ENCODE measurements at regions not wholly inside any gene's neighbourhood (a gene's known extent, or its start where the extent isn't known, plus 50 kb on each side); places are given as distances from the start of the nearest gene placed in this dataset.

DNA sequence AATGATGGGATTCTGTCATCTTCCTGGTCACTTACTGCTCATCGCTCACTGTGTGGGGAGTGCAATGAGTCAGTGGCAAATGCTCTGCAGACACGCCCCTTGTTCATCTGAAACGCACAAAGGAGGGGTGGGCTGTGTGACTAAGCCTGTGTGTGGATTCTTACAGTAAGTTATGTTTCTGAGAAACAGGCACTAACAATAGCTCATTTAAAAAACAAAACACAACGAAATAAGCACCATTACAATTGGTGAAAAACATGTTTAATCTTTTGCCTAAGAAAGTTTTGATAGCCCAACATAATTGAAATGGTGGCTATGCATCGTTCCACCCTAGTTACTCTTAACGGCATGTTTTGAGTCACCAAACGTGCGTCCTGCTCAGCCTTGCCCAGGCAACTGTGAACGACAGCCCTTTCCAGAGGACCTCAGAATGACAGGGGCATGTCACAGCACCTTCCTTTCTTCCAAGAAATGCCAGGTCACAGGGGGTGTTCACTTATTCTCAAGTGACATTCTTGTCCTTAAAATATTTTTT, 118.4 kb upstream of the SGK1 start:
- H3K9ac ChIP-seq (ENCODE audit: low read depth, low read length, poor library complexity) = no peak overlapping the region
- H3K27me3 ChIP-seq (ENCODE audit: control insufficient read depth in 3 of 3, insufficient read depth in 3 of 3, low read depth in 1 of 3, low read length in 3 of 3) = no peaks in the 10 kb centered on the region
- H2BK5ac ChIP-seq (ENCODE audit: low read length) = no peak overlapping the region
- no peak overlapping the region for H2BK12ac ChIP-seq (ENCODE audit: low read length)
- no peak overlapping the region for H2BK120ac ChIP-seq (ENCODE audit: low read depth, low read length)
- no peak overlapping the region for H3K4me3 ChIP-seq (ENCODE audit: low read length in 2 of 2)
- no peak overlapping the region for H3K4me2 ChIP-seq (ENCODE audit: insufficient read depth, low read length, poor library complexity, severe bottlenecking)
- no peak overlapping the region for H3K4ac ChIP-seq (ENCODE audit: low read length)
- H4K91ac ChIP-seq (ENCODE audit: low read depth, low read length, poor library complexity) = no peak overlapping the region
- H3K18ac ChIP-seq (ENCODE audit: low read length) = no peak overlapping the region
- H2AK5ac ChIP-seq (ENCODE audit: low read depth, low read length) = no peak overlapping the region
- peaks cover 4 to 6% of the 10 kb centered on the region in 2 donors for H3K4me1 ChIP-seq (ENCODE audit: control insufficient read depth in 2 of 2, insufficient read depth in 1 of 2, low read depth in 1 of 2, low read length in 2 of 2)
- H3K36me3 ChIP-seq (replicated peaks in 1 of 2; ENCODE audit: control insufficient read depth in 2 of 2, insufficient read depth in 2 of 2, low read length in 2 of 2) = no peaks in the 10 kb centered on the region
- DNase-seq (ENCODE audit: low spot score) = no peak
- H3K9me3 ChIP-seq (replicated peaks in 1 of 2; ENCODE audit: control insufficient read depth in 2 of 2, insufficient read depth in 1 of 2, low read depth in 1 of 2, low read length in 2 of 2) = no peaks in the 10 kb centered on the region
- H3K79me1 ChIP-seq (ENCODE audit: low read depth, low read length) = no peaks in the 10 kb centered on the region
- WGBS, 2 donors (ENCODE audit: extremely low coverage in 2 of 2, insufficient read length in 2 of 2, insufficient replicate concordance in 1 of 2) = no CpG with 5 or more reads among the region's 9 CpGs
- H2AFZ ChIP-seq (ENCODE audit: low read length) = peak overlapping the region; percentile 56
- H3K27ac ChIP-seq (replicated peaks; ENCODE audit: low read length) = no peak overlapping the region
- no peak overlapping the region for H3K14ac ChIP-seq (ENCODE audit: low read length)
- H3K23ac ChIP-seq (ENCODE audit: low read depth, low read length, poor library complexity) = no peak overlapping the region
- no peak overlapping the region for H2BK15ac ChIP-seq (ENCODE audit: low read length)
- no peak overlapping the region for H4K8ac ChIP-seq (ENCODE audit: low read depth, low read length)

DNA sequence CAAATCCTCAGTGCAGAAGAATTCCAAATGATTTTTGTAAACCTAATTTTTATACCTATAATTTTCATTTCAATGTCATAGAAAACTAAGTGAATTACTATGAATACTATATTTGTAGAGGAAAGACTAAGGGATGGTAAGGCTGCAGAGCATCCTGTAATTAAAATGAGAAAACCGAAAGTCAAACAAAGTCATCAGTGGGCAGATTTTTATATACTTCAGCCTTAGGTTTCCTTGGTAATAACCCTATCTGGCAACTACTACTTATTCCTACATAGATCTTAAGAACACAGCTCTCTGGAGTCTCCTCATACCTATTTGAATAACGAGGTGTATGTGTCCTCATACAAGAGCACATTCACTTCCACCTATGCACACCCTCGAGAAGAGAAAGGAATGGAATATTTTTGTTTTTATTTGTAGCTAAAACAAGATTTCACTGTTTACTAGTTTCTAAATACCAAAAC, 117.9 kb upstream of the SGK1 start:
- H3K4ac ChIP-seq (ENCODE audit: low read length) = no peak overlapping the region
- no peaks in the 10 kb centered on the region for H3K79me1 ChIP-seq (ENCODE audit: low read depth, low read length)
- H2AK5ac ChIP-seq (ENCODE audit: low read depth, low read length) = no peak overlapping the region
- no peak overlapping the region for H2BK120ac ChIP-seq (ENCODE audit: low read depth, low read length)
- no peak for DNase-seq (ENCODE audit: low spot score)
- no peak overlapping the region for H3K23ac ChIP-seq (ENCODE audit: low read depth, low read length, poor library complexity)
- H3K36me3 ChIP-seq (replicated peaks in 1 of 2; ENCODE audit: control insufficient read depth in 2 of 2, insufficient read depth in 2 of 2, low read length in 2 of 2) = no peaks in the 10 kb centered on the region
- no peak overlapping the region for H2BK5ac ChIP-seq (ENCODE audit: low read length)
- H4K8ac ChIP-seq (ENCODE audit: low read depth, low read length) = no peak overlapping the region
- whole genome bisulfite sequencing, 2 donors (ENCODE audit: extremely low coverage in 2 of 2, insufficient read length in 2 of 2, insufficient replicate concordance in 1 of 2) = no CpG with 5 or more reads among the region's 3 CpGs
- no peak overlapping the region for H3K27ac ChIP-seq (replicated peaks; ENCODE audit: low read length)
- H3K14ac ChIP-seq (ENCODE audit: low read length) = no peak overlapping the region
- no peak overlapping the region for H3K4me2 ChIP-seq (ENCODE audit: insufficient read depth, low read length, poor library complexity, severe bottlenecking)
- H3K9me3 ChIP-seq (replicated peaks in 1 of 2; ENCODE audit: control insufficient read depth in 2 of 2, insufficient read depth in 1 of 2, low read depth in 1 of 2, low read length in 2 of 2) = no peaks in the 10 kb centered on the region
- H3K18ac ChIP-seq (ENCODE audit: low read length) = no peak overlapping the region
- no peaks in the 10 kb centered on the region for H3K27me3 ChIP-seq (ENCODE audit: control insufficient read depth in 3 of 3, insufficient read depth in 3 of 3, low read depth in 1 of 3, low read length in 3 of 3)
- H4K91ac ChIP-seq (ENCODE audit: low read depth, low read length, poor library complexity) = no peak overlapping the region
- H3K4me1 ChIP-seq (ENCODE audit: control insufficient read depth in 2 of 2, insufficient read depth in 1 of 2, low read depth in 1 of 2, low read length in 2 of 2) = peaks cover 4 to 6% of the 10 kb centered on the region in 2 donors
- no peak overlapping the region for H3K4me3 ChIP-seq (ENCODE audit: low read length in 2 of 2)
- peak overlapping the region; percentile 56 for H2AFZ ChIP-seq (ENCODE audit: low read length)
- no peak overlapping the region for H3K9ac ChIP-seq (ENCODE audit: low read depth, low read length, poor library complexity)
- no peak overlapping the region for H2BK15ac ChIP-seq (ENCODE audit: low read length)
- H2BK12ac ChIP-seq (ENCODE audit: low read length) = no peak overlapping the region

DNA sequence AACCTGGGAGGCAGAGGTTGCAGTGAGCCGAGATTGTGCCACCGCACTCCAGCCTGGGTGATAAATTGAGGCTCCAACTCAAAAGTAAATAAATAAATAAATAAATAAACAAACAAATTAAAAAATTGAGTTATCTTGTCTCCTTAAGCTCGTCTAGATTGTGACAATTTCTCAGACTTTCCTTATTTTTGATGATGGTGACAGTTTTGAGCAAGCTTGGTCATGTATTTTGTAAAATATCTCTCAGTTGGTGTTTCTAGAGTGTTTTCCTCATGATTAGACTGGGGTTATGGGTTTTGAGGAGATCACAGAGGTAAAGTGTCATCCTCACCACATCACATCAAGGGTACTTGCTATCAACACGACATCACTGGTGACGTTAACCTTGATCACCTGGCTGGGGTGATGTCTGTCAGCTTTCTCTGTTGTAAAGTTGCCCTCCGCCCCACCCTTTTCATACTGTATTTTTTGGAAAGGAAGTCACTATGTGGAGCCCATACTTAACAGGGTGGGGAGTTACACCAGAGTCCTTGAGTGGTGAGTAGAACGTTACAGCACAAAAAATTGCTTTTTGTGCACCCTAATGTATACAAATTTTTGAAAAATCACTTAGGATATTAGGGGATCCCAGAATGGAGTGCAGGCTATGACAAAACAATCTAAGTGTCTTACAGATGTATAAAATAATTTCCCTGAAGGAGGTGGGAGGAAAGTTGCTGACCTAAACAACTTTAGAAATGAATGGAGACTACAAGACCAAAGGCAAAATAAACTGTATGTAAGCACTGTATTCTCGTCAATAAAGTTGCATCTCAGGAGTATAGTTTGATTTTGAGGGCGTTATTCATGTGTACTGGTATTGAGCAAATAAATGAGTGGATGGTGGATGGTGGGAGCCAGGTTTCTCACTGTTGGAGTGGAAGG, 116.4 kb upstream of the SGK1 start:
- H2BK120ac ChIP-seq (ENCODE audit: low read depth, low read length) = no peak overlapping the region
- no peak overlapping the region for H3K4me2 ChIP-seq (ENCODE audit: insufficient read depth, low read length, poor library complexity, severe bottlenecking)
- H3K9me3 ChIP-seq (replicated peaks in 1 of 2; ENCODE audit: control insufficient read depth in 2 of 2, insufficient read depth in 1 of 2, low read depth in 1 of 2, low read length in 2 of 2) = no peaks in the 10 kb centered on the region
- H3K4me1 ChIP-seq (ENCODE audit: control insufficient read depth in 2 of 2, insufficient read depth in 1 of 2, low read depth in 1 of 2, low read length in 2 of 2) = peaks cover 4 to 6% of the 10 kb centered on the region in 2 donors
- no peak overlapping the region for H2BK5ac ChIP-seq (ENCODE audit: low read length)
- H3K9ac ChIP-seq (ENCODE audit: low read depth, low read length, poor library complexity) = no peak overlapping the region
- no peak overlapping the region for H3K4ac ChIP-seq (ENCODE audit: low read length)
- DNase-seq (ENCODE audit: low spot score) = no peak
- no peak overlapping the region for H2BK15ac ChIP-seq (ENCODE audit: low read length)
- no peak overlapping the region for H3K18ac ChIP-seq (ENCODE audit: low read length)
- H3K27ac ChIP-seq (replicated peaks; ENCODE audit: low read length) = no peak overlapping the region
- no peak overlapping the region for H3K23ac ChIP-seq (ENCODE audit: low read depth, low read length, poor library complexity)
- H2AFZ ChIP-seq (ENCODE audit: low read length) = no peak overlapping the region
- no peak overlapping the region for H2AK5ac ChIP-seq (ENCODE audit: low read depth, low read length)
- H4K91ac ChIP-seq (ENCODE audit: low read depth, low read length, poor library complexity) = no peak overlapping the region
- no peaks in the 10 kb centered on the region for H3K36me3 ChIP-seq (replicated peaks in 1 of 2; ENCODE audit: control insufficient read depth in 2 of 2, insufficient read depth in 2 of 2, low read length in 2 of 2)
- WGBS, 2 donors (ENCODE audit: extremely low coverage in 2 of 2, insufficient read length in 2 of 2, insufficient replicate concordance in 1 of 2) = no CpG with 5 or more reads among the region's 9 CpGs
- H3K4me3 ChIP-seq (ENCODE audit: low read length in 2 of 2) = no peak overlapping the region
- no peaks in the 10 kb centered on the region for H3K79me1 ChIP-seq (ENCODE audit: low read depth, low read length)
- no peak overlapping the region for H3K14ac ChIP-seq (ENCODE audit: low read length)
- H2BK12ac ChIP-seq (ENCODE audit: low read length) = no peak overlapping the region
- no peaks in the 10 kb centered on the region for H3K27me3 ChIP-seq (ENCODE audit: control insufficient read depth in 3 of 3, insufficient read depth in 3 of 3, low read depth in 1 of 3, low read length in 3 of 3)
- no peak overlapping the region for H4K8ac ChIP-seq (ENCODE audit: low read depth, low read length)

DNA sequence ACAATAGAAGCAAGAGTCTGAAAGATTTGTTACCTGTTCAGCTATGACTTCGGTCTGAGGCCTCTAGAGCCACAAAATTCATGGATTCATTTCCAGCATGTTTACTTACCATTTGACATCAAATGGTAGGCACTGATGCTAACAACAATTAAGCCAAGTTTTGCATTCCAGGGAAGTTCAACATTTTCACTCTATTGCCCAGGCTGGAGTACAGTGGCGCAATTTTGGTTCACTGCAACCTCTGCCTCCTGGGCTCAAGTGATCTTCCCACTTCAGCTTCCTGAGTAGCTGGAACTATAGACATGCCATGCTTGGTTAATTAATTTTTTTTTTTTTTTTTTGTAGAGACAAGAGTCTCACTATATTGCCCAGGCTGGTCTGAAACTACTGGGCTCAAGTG, 114.1 kb upstream of the SGK1 start:
- Histone ChIP-seq H3K9ac (ENCODE audit: low read depth, low read length, poor library complexity) (no peak overlapping the region), H2AK5ac (ENCODE audit: low read depth, low read length) (no peak overlapping the region), H3K18ac (ENCODE audit: low read length) (no peak overlapping the region), H3K4me3 (ENCODE audit: low read length in 2 of 2) (no peak overlapping the region), H2BK120ac (ENCODE audit: low read depth, low read length) (no peak overlapping the region), H3K36me3 (replicated peaks in 1 of 2; ENCODE audit: control insufficient read depth in 2 of 2, insufficient read depth in 2 of 2, low read length in 2 of 2) (no peaks in the 10 kb centered on the region), H3K27me3 (ENCODE audit: control insufficient read depth in 3 of 3, insufficient read depth in 3 of 3, low read depth in 1 of 3, low read length in 3 of 3) (no peaks in the 10 kb centered on the region), H2BK12ac (ENCODE audit: low read length) (no peak overlapping the region), H3K9me3 (replicated peaks in 1 of 2; ENCODE audit: control insufficient read depth in 2 of 2, insufficient read depth in 1 of 2, low read depth in 1 of 2, low read length in 2 of 2) (no peaks in the 10 kb centered on the region), H2BK15ac (ENCODE audit: low read length) (no peak overlapping the region), H2AFZ (ENCODE audit: low read length) (no peak overlapping the region), H4K8ac (ENCODE audit: low read depth, low read length) (no peak overlapping the region), H3K23ac (ENCODE audit: low read depth, low read length, poor library complexity) (no peak overlapping the region), H3K79me1 (ENCODE audit: low read depth, low read length) (no peaks in the 10 kb centered on the region), H3K27ac (replicated peaks; ENCODE audit: low read length) (no peak overlapping the region), H3K14ac (ENCODE audit: low read length) (no peak overlapping the region), H3K4me1 (ENCODE audit: control insufficient read depth in 2 of 2, insufficient read depth in 1 of 2, low read depth in 1 of 2, low read length in 2 of 2) (peaks cover 3 to 6% of the 10 kb centered on the region in 2 donors), H3K4ac (ENCODE audit: low read length) (no peak overlapping the region), H4K91ac (ENCODE audit: low read depth, low read length, poor library complexity) (no peak overlapping the region), H3K4me2 (ENCODE audit: insufficient read depth, low read length, poor library complexity, severe bottlenecking) (no peak overlapping the region), H2BK5ac (ENCODE audit: low read length) (no peak overlapping the region)
- DNase-seq (ENCODE audit: low spot score) = no peak
- no CpG with 5 or more reads among the region's 2 CpGs for WGBS, 2 donors (ENCODE audit: extremely low coverage in 2 of 2, insufficient read length in 2 of 2, insufficient replicate concordance in 1 of 2)

Data from neuronal stem cell (in vitro differentiated cells).